WTC11 (cell line): ENCODE measurements at regions not wholly inside any gene's neighbourhood (a gene's known extent, or its start where the extent isn't known, plus 50 kb on each side); places are given as distances from the start of the nearest gene placed in this dataset.

ENCODE experiments used
- CREB1 ChIP-seq: sonication (generic); formaldehyde crosslinking; IDR thresholded peaks from 2 replicates; pipeline ENCODE4 v1.8.0; 2023; ENCODE audit warnings: mild to moderate bottlenecking, missing genetic modification reagents
- FOXP1 ChIP-seq: sonication (generic); formaldehyde crosslinking; IDR thresholded peaks from 2 replicates; pipeline ENCODE4 v1.8.0; 2022; ENCODE audit warnings: missing genetic modification reagents, mild to moderate bottlenecking, moderate library complexity, borderline replicate concordance
- JUN ChIP-seq: sonication (generic); formaldehyde crosslinking; IDR thresholded peaks from 2 replicates; pipeline ENCODE4 v1.8.0; 2023; ENCODE audit warnings: mild to moderate bottlenecking, missing genetic modification reagents
- NFYB ChIP-seq: sonication (generic); formaldehyde crosslinking; conservative IDR thresholded peaks from 2 replicates; pipeline ENCODE4 v1.8.0; 2022; ENCODE audit warnings: low read depth, missing genetic modification reagents
- RELA ChIP-seq: sonication (generic); formaldehyde crosslinking; IDR thresholded peaks from 2 replicates; pipeline ENCODE4 v1.8.1; 2022; ENCODE audit warnings: missing genetic modification reagents, mild to moderate bottlenecking, borderline replicate concordance
- TEAD1 ChIP-seq: sonication (generic); formaldehyde crosslinking; IDR thresholded peaks from 2 replicates; pipeline ENCODE4 v1.8.0; 2022; ENCODE audit warnings: mild to moderate bottlenecking, missing genetic modification reagents
- TF ChIP-seq, protein P1 (sequence below): sonication (generic); formaldehyde crosslinking; IDR thresholded peaks from 2 replicates; pipeline ENCODE4 v1.8.1; 2023; ENCODE audit warnings: mild to moderate bottlenecking, missing genetic modification reagents, moderate library complexity
- TF ChIP-seq, protein P2 (sequence below): fragments of 200-600 bp; IDR thresholded peaks from 2 replicates; pipeline ENCODE4 v1.8.0; 2022; ENCODE audit warnings: antibody characterized with exemption
- TF ChIP-seq, protein P3 (sequence below): sonication (generic); formaldehyde crosslinking; IDR thresholded peaks from 2 replicates; pipeline ENCODE4 v1.8.1; 2023; ENCODE audit warnings: mild to moderate bottlenecking, missing genetic modification reagents, moderate library complexity
- TF ChIP-seq, protein P4 (sequence below): fragments of 250-450 bp; sonication (Bioruptor Pico); IDR thresholded peaks from 2 replicates; pipeline ENCODE4 v1.9.0; 2021; ENCODE audit warnings: moderate library complexity, mild to moderate bottlenecking, inconsistent platforms, borderline replicate concordance
- TF ChIP-seq, protein P5 (sequence below): fragments of 250-450 bp; sonication (Bioruptor Pico); IDR thresholded peaks from 2 replicates; pipeline ENCODE4 v2.1.2; 2022; ENCODE audit warnings: mild to moderate bottlenecking, moderate library complexity

DNA sequence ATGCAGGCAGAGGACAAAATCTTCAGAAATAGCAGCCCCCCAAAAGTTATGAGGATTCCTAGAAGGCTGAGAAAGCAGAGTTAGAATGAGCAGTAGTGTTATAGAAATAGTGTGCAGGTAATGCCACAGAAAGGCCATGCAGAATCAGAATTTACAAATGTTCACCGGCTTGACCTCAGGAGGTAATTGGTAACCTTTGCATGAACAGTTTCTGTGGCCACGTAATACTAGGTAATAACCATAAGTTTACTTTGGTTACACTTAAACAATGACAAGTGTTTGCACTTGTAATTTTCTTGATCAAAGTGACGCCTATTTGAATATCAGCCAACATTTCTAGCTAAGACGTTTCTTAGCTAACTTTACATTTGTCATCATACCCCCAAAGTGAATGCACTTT lies 393.6 kb downstream of the GPAT3 start:
- TF ChIP-seq, protein P1, sequence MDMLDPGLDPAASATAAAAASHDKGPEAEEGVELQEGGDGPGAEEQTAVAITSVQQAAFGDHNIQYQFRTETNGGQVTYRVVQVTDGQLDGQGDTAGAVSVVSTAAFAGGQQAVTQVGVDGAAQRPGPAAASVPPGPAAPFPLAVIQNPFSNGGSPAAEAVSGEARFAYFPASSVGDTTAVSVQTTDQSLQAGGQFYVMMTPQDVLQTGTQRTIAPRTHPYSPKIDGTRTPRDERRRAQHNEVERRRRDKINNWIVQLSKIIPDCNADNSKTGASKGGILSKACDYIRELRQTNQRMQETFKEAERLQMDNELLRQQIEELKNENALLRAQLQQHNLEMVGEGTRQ: no peak
- no peak for TF ChIP-seq CREB1 (CRISPR knock-in tag)
- TF ChIP-seq, protein P2, sequence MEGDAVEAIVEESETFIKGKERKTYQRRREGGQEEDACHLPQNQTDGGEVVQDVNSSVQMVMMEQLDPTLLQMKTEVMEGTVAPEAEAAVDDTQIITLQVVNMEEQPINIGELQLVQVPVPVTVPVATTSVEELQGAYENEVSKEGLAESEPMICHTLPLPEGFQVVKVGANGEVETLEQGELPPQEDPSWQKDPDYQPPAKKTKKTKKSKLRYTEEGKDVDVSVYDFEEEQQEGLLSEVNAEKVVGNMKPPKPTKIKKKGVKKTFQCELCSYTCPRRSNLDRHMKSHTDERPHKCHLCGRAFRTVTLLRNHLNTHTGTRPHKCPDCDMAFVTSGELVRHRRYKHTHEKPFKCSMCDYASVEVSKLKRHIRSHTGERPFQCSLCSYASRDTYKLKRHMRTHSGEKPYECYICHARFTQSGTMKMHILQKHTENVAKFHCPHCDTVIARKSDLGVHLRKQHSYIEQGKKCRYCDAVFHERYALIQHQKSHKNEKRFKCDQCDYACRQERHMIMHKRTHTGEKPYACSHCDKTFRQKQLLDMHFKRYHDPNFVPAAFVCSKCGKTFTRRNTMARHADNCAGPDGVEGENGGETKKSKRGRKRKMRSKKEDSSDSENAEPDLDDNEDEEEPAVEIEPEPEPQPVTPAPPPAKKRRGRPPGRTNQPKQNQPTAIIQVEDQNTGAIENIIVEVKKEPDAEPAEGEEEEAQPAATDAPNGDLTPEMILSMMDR: no peak
- no peak for TF ChIP-seq RELA
- TF ChIP-seq, protein P3, sequence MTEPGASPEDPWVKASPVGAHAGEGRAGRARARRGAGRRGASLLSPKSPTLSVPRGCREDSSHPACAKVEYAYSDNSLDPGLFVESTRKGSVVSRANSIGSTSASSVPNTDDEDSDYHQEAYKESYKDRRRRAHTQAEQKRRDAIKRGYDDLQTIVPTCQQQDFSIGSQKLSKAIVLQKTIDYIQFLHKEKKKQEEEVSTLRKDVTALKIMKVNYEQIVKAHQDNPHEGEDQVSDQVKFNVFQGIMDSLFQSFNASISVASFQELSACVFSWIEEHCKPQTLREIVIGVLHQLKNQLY: no peak
- TF ChIP-seq, protein P4, sequence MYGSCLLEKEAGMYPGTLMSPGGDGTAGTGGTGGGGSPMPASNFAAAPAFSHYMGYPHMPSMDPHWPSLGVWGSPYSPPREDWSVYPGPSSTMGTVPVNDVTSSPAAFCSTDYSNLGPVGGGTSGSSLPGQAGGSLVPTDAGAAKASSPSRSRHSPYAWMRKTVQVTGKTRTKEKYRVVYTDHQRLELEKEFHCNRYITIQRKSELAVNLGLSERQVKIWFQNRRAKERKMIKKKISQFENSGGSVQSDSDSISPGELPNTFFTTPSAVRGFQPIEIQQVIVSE: no peak
- no peak for TF ChIP-seq JUN (CRISPR knock-in tag)
- TF ChIP-seq TEAD1 (CRISPR knock-in tag): no peak
- no peak for TF ChIP-seq FOXP1 (CRISPR knock-in tag)
- TF ChIP-seq, protein P5, sequence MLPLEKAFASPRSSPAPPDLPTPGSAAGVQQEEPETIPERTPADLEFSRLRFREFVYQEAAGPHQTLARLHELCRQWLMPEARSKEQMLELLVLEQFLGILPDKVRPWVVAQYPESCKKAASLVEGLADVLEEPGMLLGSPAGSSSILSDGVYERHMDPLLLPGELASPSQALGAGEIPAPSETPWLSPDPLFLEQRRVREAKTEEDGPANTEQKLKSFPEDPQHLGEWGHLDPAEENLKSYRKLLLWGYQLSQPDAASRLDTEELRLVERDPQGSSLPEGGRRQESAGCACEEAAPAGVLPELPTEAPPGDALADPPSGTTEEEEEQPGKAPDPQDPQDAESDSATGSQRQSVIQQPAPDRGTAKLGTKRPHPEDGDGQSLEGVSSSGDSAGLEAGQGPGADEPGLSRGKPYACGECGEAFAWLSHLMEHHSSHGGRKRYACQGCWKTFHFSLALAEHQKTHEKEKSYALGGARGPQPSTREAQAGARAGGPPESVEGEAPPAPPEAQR: no peak
- no peak for TF ChIP-seq NFYB (CRISPR knock-in tag)
